ENCODE measurements at regions not wholly inside any gene's neighbourhood (a gene's known extent, or its start where the extent isn't known, plus 50 kb on each side); places are given as distances from the start of the nearest gene placed in this dataset.

DNA sequence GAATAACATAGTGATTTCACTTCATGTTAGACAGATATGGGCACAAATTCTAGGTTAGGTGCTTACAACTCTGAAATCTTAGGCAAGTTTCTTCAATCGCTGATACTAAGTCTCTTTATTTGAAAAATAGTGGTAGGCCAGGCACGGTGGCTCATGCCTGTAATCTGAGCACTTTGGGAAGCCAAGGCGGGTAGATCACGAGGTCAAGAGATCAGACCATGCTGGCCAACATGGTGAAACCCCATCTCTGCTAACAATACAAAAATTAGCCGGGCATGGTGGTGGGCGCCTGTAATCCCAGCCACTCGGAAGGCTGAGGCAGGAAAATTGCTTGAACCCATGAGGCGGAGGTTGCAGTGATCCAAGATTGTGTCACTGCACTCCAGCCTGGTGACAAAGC lies 729.4 kb downstream of the METTL15 start:
- H3K9ac ChIP-seq (replicated peaks; ENCODE audit: extremely low read depth, insufficient read depth, low read length): no peak overlapping the region
- no peaks in the 10 kb centered on the region for H3K9me1 ChIP-seq (replicated peaks; ENCODE audit: control insufficient read depth, extremely low read depth, insufficient read depth, low read length)

More for the DNA sequence above, 729.4 kb downstream of the METTL15 start:
- intact Hi-C loops (cut with micrococcal nuclease): loop anchor here (2.0 kb wide), 1 partner anchor 491 kb away; no protein-coding TSS in a partner anchor
- DNase-seq (ENCODE audit: low read depth, low spot score): no peak
- H3K4me2 ChIP-seq (ENCODE audit: insufficient read depth, low read length): no peak overlapping the region
- no peaks in the 10 kb centered on the region for H3K9me3 ChIP-seq (replicated peaks; ENCODE audit: control insufficient read depth, insufficient read depth, low read length)
- no peak overlapping the region for H2AFZ ChIP-seq (ENCODE audit: low read depth, low read length)
- no peak for TF ChIP-seq POLR2AphosphoS5 (IDR thresholded peaks at IDR 0.05; ENCODE audit: insufficient read depth, low read depth, low read length)
- TF ChIP-seq, protein P1, sequence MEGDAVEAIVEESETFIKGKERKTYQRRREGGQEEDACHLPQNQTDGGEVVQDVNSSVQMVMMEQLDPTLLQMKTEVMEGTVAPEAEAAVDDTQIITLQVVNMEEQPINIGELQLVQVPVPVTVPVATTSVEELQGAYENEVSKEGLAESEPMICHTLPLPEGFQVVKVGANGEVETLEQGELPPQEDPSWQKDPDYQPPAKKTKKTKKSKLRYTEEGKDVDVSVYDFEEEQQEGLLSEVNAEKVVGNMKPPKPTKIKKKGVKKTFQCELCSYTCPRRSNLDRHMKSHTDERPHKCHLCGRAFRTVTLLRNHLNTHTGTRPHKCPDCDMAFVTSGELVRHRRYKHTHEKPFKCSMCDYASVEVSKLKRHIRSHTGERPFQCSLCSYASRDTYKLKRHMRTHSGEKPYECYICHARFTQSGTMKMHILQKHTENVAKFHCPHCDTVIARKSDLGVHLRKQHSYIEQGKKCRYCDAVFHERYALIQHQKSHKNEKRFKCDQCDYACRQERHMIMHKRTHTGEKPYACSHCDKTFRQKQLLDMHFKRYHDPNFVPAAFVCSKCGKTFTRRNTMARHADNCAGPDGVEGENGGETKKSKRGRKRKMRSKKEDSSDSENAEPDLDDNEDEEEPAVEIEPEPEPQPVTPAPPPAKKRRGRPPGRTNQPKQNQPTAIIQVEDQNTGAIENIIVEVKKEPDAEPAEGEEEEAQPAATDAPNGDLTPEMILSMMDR (IDR thresholded peaks at IDR 0.05; ENCODE audit: extremely low read depth in 1 of 2, insufficient read depth in 1 of 2, low read depth in 1 of 2, low read length in 2 of 2): no peak
- no peaks in the 10 kb centered on the region for H4K20me1 ChIP-seq (replicated peaks; ENCODE audit: control insufficient read depth, extremely low read depth, insufficient read depth, low read length)
- H3K79me2 ChIP-seq (ENCODE audit: control insufficient read depth, insufficient read depth, low read length): peaks cover 15% of the 10 kb centered on the region
- BruUV-seq (replicated peaks): no TSS peak
- H3K4me3 ChIP-seq (replicated peaks in 1 of 3; ENCODE audit: insufficient read depth in 1 of 3, low read depth in 1 of 3, low read length in 3 of 3): no peak overlapping the region
- H3K4me1 ChIP-seq (ENCODE audit: control insufficient read depth, extremely low read depth, insufficient read depth, low read length): peaks cover 70% of the 10 kb centered on the region
- H3K36me3 ChIP-seq (ENCODE audit: control insufficient read depth in 2 of 2, extremely low read depth in 1 of 2, insufficient read depth in 2 of 2, low read length in 2 of 2): no peaks in the 10 kb centered on the region
- peak overlapping the region; percentile 96 for H3K27ac ChIP-seq (ENCODE audit: insufficient read depth, low read depth, low read length)
- ChIA-PET CTCF (interaction anchor here (1.2 to 4.3 kb wide), 4 partner anchors 181 to 1138 kb away, joined by 5 to 26 read pairs (median 9); no protein-coding TSS in a partner anchor), POLR2A (no interaction called here)
- no peak for FAIRE-seq
- dilution Hi-C loops (cut with MboI; ENCODE audit: extremely low pct_ligation_motif_present, low sequenced_read_pairs): no loop called here
- no peaks in the 10 kb centered on the region for H3K27me3 ChIP-seq (ENCODE audit: control insufficient read depth in 2 of 2, insufficient read depth in 2 of 2, low read length in 2 of 2)
